Stimulated activated CD8-positive, alpha-beta memory T cell treated with anti-CD3 and anti-CD28 coated beads, Interleukin-2, amount 100 ng/mL, for 48 hours (primary cell): ENCODE measurements at regions not wholly inside any gene's neighbourhood (a gene's known extent, or its start where the extent isn't known, plus 50 kb on each side); places are given as distances from the start of the nearest gene placed in this dataset.

Experiments
- DNase-seq, 2 donors: peaks; one replicate each; pipeline ENCODE4 v3.0.0-alpha.2; 2020; ENCODE audit warnings: low read depth in 2 of 2

GRCh38 chr2:41930807-41931566, 116.8 kb upstream of the PKDCC start:
- DNase-seq = no peak

- DNase-seq = no peak
Measured at GRCh38 chr2:41932241-41933045, 115.4 kb upstream of the PKDCC start.

GRCh38 chr2:41933046-41933420, 114.8 kb upstream of the PKDCC start:
- DNase-seq = no peak

GRCh38 chr2:41933585-41934320, 114.1 kb upstream of the PKDCC start:
- no peak for DNase-seq

GRCh38 chr2:41934329-41934958, 113.4 kb upstream of the PKDCC start:
- DNase-seq = no peak

- DNase-seq = no peak
Measured at GRCh38 chr2:41935002-41935401, 112.8 kb upstream of the PKDCC start.

- DNase-seq = no peak
Measured at GRCh38 chr2:41935825-41936224, 112.0 kb upstream of the PKDCC start.

GRCh38 chr2:41936771-41937463, 110.9 kb upstream of the PKDCC start:
- no peak for DNase-seq

GRCh38 chr2:41937464-41937906, 110.3 kb upstream of the PKDCC start:
- no peak for DNase-seq

- DNase-seq = no peak
Measured at GRCh38 chr2:41937921-41938708, 109.7 kb upstream of the PKDCC start.

GRCh38 chr2:41940060-41940744, 107.6 kb upstream of the PKDCC start:
- no peak for DNase-seq

- DNase-seq = no peak
Measured at GRCh38 chr2:41940745-41941063, 107.1 kb upstream of the PKDCC start.

- DNase-seq = no peak
Measured at GRCh38 chr2:41941831-41942230, 106.0 kb upstream of the PKDCC start.

- no peak for DNase-seq
Measured at GRCh38 chr2:41942278-41942677, 105.5 kb upstream of the PKDCC start.

- no peak for DNase-seq
Measured at GRCh38 chr2:41943159-41943558, 104.7 kb upstream of the PKDCC start.

- DNase-seq = no peak
Measured at GRCh38 chr2:41944220-41944880, 103.5 kb upstream of the PKDCC start.

GRCh38 chr2:41947701-41948396, 100.0 kb upstream of the PKDCC start:
- DNase-seq = no peak

GRCh38 chr2:41948397-41948763, 99.4 kb upstream of the PKDCC start:
- DNase-seq = no peak
